GM19099 (cell line): ENCODE measurements at regions not wholly inside any gene's neighbourhood (a gene's known extent, or its start where the extent isn't known, plus 50 kb on each side); places are given as distances from the start of the nearest gene placed in this dataset.

Experiments used
- POLR2A ChIP-seq: IDR thresholded peaks from 3 replicates; pipeline ENCODE4 v1.6.1; 2011; ENCODE audit warnings: low read depth; ENCODE audit not compliant: insufficient read length; ENCODE audit errors: extremely low read depth

- no peak for TF ChIP-seq POLR2A
These were observed 486.8 kb downstream of the FOXO1 start for GRCh38 chr13:40179445-40180281.

DNA sequence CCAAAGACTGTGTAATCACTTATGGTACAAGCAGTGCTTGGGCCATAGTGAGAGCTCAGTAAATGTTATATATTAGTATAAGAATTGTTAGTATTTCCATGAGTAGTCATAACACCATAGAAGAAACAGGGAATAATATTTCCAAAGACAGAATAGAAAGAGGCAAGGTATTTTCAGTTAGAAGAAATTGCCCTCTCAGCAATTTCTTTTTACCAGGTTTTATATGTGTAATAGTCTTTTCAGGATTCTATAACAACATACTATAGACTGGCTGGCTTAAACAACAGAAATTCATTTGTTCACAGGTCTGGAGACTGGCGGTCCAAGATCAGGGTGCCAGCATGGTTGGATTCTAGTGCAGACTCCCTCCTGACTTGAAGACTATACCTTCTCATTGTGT is 485.7 kb downstream of the FOXO1 start:
- no peak for TF ChIP-seq POLR2A

GRCh38 chr13:40181203-40181845 is 485.1 kb downstream of the FOXO1 start:
- TF ChIP-seq POLR2A, result no peak

GRCh38 chr13:40182591-40182990 is 483.9 kb downstream of the FOXO1 start:
- TF ChIP-seq POLR2A, result no peak

DNA sequence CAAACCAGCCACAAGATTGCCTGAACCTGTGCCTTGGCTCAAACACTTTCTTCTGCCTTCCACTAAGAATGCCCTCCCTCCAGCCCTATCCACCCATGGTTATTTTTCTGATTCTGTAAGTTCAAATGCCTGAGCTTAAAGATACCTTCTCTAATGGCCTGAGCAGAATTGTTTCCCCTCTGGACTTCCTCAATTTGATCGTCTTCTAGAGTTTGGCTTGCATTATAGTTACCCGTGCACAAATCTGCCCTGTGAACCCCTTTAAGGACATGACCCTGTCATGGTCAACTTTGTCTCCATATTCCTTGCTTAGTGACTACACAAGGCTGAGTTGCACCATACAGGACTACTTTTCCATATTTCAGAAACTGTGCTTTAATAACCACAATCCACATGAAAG is 481.0 kb downstream of the FOXO1 start:
- no peak for TF ChIP-seq POLR2A

DNA sequence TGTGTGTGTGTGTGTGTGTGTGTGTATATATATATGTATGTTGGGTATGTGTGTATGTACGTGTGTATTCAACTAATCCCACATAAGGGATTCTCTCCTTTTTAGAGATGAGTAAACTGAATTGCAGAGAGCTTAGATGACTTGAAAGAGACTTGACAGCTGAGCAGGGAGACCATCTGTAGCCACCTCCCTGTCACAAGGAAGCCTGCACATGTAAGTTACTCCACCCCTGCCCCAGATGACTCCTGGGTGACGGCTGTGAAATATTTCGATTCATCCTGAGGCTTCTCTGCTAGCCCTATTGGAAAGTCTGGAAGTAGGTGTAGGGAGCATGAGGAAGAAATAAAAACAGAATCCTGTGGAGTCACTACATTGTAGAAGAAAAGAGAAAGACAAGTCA is 480.4 kb downstream of the FOXO1 start:
- TF ChIP-seq POLR2A, result no peak

DNA sequence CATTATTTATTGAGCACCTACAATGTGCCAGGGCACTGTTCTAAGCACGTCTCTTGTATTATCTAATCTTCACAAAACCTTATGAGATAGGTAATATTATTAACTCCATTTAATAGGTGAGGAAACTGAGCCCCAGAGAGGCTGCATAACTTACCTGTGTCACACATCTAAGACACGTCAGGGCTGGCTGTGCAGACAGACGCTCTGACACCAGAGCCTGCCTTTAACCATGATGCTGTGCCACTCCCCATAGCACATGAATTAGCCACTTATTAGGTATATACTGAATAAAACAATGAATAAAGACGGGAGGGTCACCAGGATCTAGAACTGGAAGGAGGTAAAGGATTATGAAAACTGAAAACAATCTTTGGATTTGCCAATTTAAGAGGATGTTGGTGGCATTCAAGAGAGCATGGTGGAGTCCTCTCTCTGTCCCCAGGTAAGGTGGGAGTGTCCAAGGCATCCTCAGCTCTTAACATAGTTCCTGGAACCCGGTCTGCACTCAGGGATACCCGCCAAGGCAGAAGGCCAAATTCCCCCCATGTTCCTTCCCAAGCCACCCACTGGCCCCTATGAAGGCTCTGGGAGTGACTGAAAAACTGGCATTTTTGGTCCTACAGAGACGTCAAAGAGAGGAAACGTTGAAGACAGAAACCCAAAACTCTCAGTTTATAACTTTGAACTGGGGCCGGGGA is 479.7 kb downstream of the FOXO1 start:
- TF ChIP-seq POLR2A, result no peak

- no peak for TF ChIP-seq POLR2A
These were observed 479.1 kb downstream of the FOXO1 start for GRCh38 chr13:40187324-40187795.

DNA sequence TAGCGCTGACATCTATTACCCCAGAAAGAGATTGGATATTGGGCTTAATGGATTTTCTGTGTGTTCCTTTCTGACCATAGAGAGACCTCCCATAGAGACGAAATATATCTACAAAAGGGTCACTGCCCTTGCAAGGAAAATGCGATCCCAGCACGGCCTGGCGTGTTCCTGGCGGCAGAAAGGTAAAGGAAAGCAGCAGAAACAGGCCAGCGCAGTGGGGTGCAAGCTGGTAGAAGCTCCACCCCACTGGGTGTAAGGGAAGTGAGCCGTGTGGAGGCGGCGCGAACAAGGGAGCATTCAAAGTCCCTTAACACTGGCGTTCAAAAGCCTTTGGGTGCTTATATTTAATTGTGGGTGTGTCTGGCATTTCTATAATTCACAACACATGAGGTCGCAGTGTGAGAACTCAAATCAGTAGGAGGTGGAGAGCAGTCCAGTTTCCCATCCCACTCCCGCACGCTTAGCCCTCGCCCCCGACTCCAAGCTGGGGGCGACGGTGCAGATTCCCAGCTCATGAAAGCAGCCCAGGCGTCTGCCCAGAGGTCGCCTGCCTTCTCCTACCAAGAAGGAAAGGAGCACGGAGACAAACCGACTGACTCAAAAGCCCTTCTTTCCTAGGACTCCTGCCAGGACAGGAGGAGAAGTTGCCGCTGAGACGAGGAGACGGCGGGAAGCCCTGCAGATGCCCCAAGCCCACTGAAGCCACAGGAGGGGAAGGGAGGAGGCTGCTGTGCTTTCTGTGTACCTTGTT is 478.4 kb downstream of the FOXO1 start:
- TF ChIP-seq POLR2A, result no peak

DNA sequence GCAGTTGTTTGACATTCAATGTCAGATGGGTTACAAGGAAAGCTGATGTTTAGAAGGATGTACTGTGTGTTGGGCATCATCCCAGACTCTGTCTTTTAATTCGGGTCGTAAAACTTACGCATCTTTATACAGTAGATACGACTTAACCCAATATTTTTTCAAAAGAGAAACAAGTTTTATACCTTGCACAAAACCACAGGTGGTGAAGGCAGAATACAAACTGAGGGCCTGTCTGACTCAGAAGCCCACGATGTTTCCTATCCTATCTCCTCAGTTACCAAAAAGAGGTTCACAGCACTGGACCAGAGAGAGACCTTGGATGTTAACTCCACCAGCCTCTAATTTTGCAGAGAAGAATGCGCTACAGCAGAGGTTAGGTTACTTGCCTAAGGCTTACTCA is 477.0 kb downstream of the FOXO1 start:
- no peak for TF ChIP-seq POLR2A

GRCh38 chr13:40189898-40190630 is 476.4 kb downstream of the FOXO1 start:
- TF ChIP-seq POLR2A, result no peak

DNA sequence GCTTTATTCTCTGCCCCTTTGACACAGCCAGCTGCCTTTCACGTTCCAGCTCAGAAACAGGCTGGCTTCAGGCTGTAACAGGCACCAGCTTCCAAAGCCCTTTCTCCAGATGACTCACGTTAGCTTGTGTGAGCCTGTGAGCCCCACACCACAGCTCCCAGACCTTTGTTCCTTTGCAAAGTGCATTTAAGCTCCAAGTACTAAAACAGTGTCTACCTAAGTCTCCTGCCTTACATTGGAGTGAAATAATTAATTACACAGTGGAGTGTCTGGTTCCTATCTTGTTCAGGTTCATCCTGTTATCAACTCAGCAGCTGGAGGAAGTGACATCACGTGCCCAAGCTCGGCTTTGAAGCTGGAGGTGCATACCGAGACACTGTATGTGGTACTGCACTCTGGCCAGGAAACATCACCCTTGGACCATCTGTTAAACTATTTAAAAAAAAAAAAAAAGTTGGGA is 475.8 kb downstream of the FOXO1 start:
- TF ChIP-seq POLR2A, result no peak

- TF ChIP-seq POLR2A, result no peak
These were observed 475.1 kb downstream of the FOXO1 start for GRCh38 chr13:40191186-40191980.
